Astrocyte (in vitro differentiated cells and primary cell): ENCODE measurements at regions not wholly inside any gene's neighbourhood (a gene's known extent, or its start where the extent isn't known, plus 50 kb on each side); places are given as distances from the start of the nearest gene placed in this dataset.

Source experiments
- DNase-seq: peaks from one replicate; pipeline ENCODE4 v3.0.0-alpha.2; 2010; ENCODE audit warnings: low read depth
- FAIRE-seq: peaks from 2 replicates; lab custom pipeline; 2011; peaks lifted over from hg19 to GRCh38; lab: Jason Lieb, UNC
- H2AFZ ChIP-seq: 2 replicates; pipeline ENCODE4 v1.6.0; 2012; ENCODE audit warnings: low read depth, low read length, inconsistent platforms
- H3K27ac ChIP-seq: 2 replicates; pipeline ENCODE4 v1.5.1; 2011; ENCODE audit warnings: low read depth, low read length, inconsistent platforms
- H3K27me3 ChIP-seq: 2 replicates; pipeline ENCODE4 v1.6.0; 2011; ENCODE audit warnings: low read length, inconsistent platforms; ENCODE audit not compliant: insufficient read depth
- H3K36me3 ChIP-seq: 2 replicates; pipeline ENCODE4 v1.5.1; 2011; ENCODE audit warnings: low read length, inconsistent platforms; ENCODE audit not compliant: insufficient read depth
- H3K4me1 ChIP-seq: 2 replicates; pipeline ENCODE4 v1.5.1; 2011; ENCODE audit warnings: low read length, inconsistent platforms; ENCODE audit not compliant: insufficient read depth
- H3K4me2 ChIP-seq: 2 replicates; pipeline ENCODE4 v1.6.0; 2012; ENCODE audit warnings: low read length, inconsistent platforms
- H3K4me3 ChIP-seq: 2 replicates; pipeline ENCODE4 v1.5.1; 2011; ENCODE audit warnings: low read depth, mild to moderate bottlenecking, low read length, inconsistent platforms; ENCODE audit not compliant: insufficient read depth
- H3K79me2 ChIP-seq: 2 replicates; pipeline ENCODE4 v1.6.0; 2012; ENCODE audit warnings: mild to moderate bottlenecking, low read length, inconsistent platforms; ENCODE audit not compliant: insufficient read depth
- H3K9ac ChIP-seq: 2 replicates; pipeline ENCODE4 v1.6.0; 2012; ENCODE audit warnings: mild to moderate bottlenecking, low read length, inconsistent platforms
- H3K9me3 ChIP-seq: 2 replicates; pipeline ENCODE4 v1.5.1; 2012; ENCODE audit warnings: low read depth, mild to moderate bottlenecking, low read length, inconsistent platforms; ENCODE audit not compliant: insufficient read depth
- H4K20me1 ChIP-seq: 2 replicates; pipeline ENCODE4 v1.6.0; 2012; ENCODE audit warnings: low read length, inconsistent platforms; ENCODE audit not compliant: insufficient read depth
- H3K27ac Mint-ChIP-seq: one replicate; pipeline ENCODE4 v1.8.0; 2021; ENCODE audit warnings: mild to moderate bottlenecking, mixed read lengths; ENCODE audit not compliant: unreplicated experiment
- H3K27me3 Mint-ChIP-seq: one replicate; pipeline ENCODE4 v1.8.0; 2021; ENCODE audit warnings: low read depth, mixed read lengths; ENCODE audit not compliant: unreplicated experiment
- H3K36me3 Mint-ChIP-seq: one replicate; pipeline ENCODE4 v1.8.0; 2021; ENCODE audit warnings: low read depth, mixed read lengths; ENCODE audit not compliant: unreplicated experiment
- H3K4me1 Mint-ChIP-seq: one replicate; pipeline ENCODE4 v1.8.0; 2021; ENCODE audit warnings: low read depth, mixed read lengths; ENCODE audit not compliant: unreplicated experiment
- H3K4me3 Mint-ChIP-seq: one replicate; pipeline ENCODE4 v1.8.0; 2021; ENCODE audit warnings: mild to moderate bottlenecking, moderate library complexity, mixed read lengths; ENCODE audit not compliant: unreplicated experiment
- H3K9me3 Mint-ChIP-seq: one replicate; pipeline ENCODE4 v1.8.0; 2021; ENCODE audit warnings: mild to moderate bottlenecking, mixed read lengths; ENCODE audit not compliant: unreplicated experiment
- CTCF ChIP-seq: IDR thresholded peaks from 2 replicates; pipeline ENCODE4 v1.5.1; 2011; ENCODE audit warnings: low read depth, mild to moderate bottlenecking, inconsistent platforms, low read length, moderate library complexity; ENCODE audit not compliant: insufficient read depth
- EZH2 ChIP-seq: IDR thresholded peaks from 2 replicates; pipeline ENCODE4 v1.6.1; 2012; ENCODE audit warnings: mild to moderate bottlenecking, low read length, inconsistent platforms; ENCODE audit not compliant: insufficient read depth

DNA sequence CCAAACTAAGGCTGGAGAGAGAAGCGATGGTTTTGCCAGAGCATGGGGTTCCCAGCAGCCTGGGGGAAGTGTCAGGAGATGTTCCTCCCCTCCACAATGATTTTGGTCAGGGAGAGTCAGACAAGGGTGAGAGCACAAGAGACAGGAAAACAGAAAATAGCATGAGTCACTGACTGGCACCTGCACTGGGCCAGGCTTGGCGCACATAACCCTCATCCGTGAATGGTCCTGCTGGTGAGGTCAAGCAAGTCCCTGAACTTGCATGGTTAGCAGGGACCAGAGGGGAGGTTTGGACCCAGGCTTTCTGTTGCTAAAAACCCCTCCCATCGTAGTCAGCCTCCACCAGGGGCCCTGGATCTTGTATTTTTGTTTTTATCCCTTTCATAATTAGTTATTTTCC, 174.5 kb upstream of the MYT1L start:
- FAIRE-seq (no peak), DNase-seq (no peak)
- Histone ChIP-seq H3K4me2 (no peak overlapping the region), H2AFZ (no peak overlapping the region), H3K79me2 (no peaks in the 10 kb centered on the region), H3K36me3 (no peaks in the 10 kb centered on the region), H3K4me3 (no peak overlapping the region), H3K27me3 (no peaks in the 10 kb centered on the region), H3K4me1 (no peaks in the 10 kb centered on the region), H4K20me1 (no peaks in the 10 kb centered on the region), H3K9me3 (no peaks in the 10 kb centered on the region), H3K9ac (no peak overlapping the region), H3K27ac (no peak overlapping the region)
- TF ChIP-seq CTCF (no peak), EZH2 (no peak)
- H3K27me3 Mint-ChIP-seq = peaks cover 2% of the 10 kb centered on the region
- peaks cover 8% of the 10 kb centered on the region for H3K9me3 Mint-ChIP-seq
- H3K4me1 Mint-ChIP-seq = peaks cover 11% of the 10 kb centered on the region
- no peak overlapping the region for H3K27ac Mint-ChIP-seq
- H3K4me3 Mint-ChIP-seq = no peak overlapping the region
- H3K36me3 Mint-ChIP-seq = no peaks in the 10 kb centered on the region

DNA sequence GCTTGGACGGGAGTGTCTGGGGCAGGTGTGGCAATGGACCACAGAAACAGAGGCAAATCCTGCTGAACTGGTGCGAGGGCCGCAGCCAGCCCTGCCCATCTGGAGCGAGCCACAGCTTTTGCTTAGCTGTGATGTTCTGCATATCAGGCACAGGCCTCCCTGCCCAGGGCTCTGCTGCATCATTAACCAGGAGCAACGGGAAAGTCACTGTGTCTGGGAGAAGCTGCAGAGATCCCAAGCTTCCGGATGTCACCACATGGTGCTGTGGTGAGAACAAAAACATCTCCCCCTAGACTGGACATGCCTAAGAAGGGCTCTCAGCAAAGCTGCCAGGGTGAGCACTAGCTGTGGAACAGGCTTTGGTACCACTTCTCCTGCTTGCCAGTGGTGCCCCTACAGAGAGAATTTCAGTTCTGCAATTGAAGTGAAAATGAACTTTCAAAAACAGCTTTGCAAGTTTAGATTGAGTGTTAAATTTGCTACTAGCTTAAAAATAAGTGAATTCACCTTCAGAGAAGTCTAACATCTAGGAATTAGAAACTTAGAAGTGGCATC, 172.9 kb upstream of the MYT1L start:
- Mint-ChIP-seq H3K4me1 (peaks cover 11% of the 10 kb centered on the region), H3K36me3 (no peaks in the 10 kb centered on the region), H3K9me3 (peaks cover 3% of the 10 kb centered on the region), H3K27ac (no peak overlapping the region), H3K27me3 (peaks cover 5% of the 10 kb centered on the region), H3K4me3 (no peak overlapping the region)
- Histone ChIP-seq H3K27ac (no peak overlapping the region), H3K4me3 (no peak overlapping the region), H3K4me1 (no peaks in the 10 kb centered on the region), H3K27me3 (no peaks in the 10 kb centered on the region), H2AFZ (no peak overlapping the region), H3K9me3 (no peaks in the 10 kb centered on the region), H3K36me3 (no peaks in the 10 kb centered on the region), H4K20me1 (no peaks in the 10 kb centered on the region), H3K4me2 (no peak overlapping the region), H3K79me2 (no peaks in the 10 kb centered on the region), H3K9ac (no peak overlapping the region)
- no peak for DNase-seq
- no peak for FAIRE-seq
- no peak for TF ChIP-seq CTCF
- TF ChIP-seq EZH2 = no peak

DNA sequence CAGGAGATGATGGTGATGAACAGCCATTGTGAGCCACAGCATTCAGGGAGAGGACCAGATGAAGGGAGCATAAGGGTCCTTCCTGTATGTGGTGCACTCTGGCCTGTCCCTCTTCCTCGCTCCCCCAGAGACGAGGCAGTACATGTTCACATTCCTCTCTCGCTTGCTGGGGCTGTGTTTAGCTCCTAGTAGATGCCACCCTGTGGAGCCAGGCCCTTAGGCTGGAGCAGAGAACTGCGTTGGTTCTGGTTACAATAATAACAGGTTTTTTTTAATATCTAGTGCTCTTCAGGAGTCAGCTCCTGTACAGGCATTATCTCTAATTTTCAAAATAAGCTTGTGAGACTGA, 171.1 kb upstream of the MYT1L start:
- FAIRE-seq = no peak
- H3K4me1 ChIP-seq = no peaks in the 10 kb centered on the region
- Mint-ChIP-seq H3K4me3 (no peak overlapping the region), H3K27ac (no peak overlapping the region), H3K9me3 (peaks cover 3% of the 10 kb centered on the region), H3K27me3 (peaks cover 8% of the 10 kb centered on the region), H3K36me3 (no peaks in the 10 kb centered on the region), H3K4me1 (peaks cover 11% of the 10 kb centered on the region)
- no peak overlapping the region for H3K4me2 ChIP-seq
- no peak for TF ChIP-seq EZH2
- no peak for TF ChIP-seq CTCF
- no peak overlapping the region for H3K4me3 ChIP-seq
- no peak overlapping the region for H3K9ac ChIP-seq
- DNase-seq = no peak
- no peak overlapping the region for H3K27ac ChIP-seq
- H3K27me3 ChIP-seq = no peaks in the 10 kb centered on the region
- no peaks in the 10 kb centered on the region for H3K79me2 ChIP-seq
- no peak overlapping the region for H2AFZ ChIP-seq
- no peaks in the 10 kb centered on the region for H3K9me3 ChIP-seq
- H4K20me1 ChIP-seq = no peaks in the 10 kb centered on the region
- no peaks in the 10 kb centered on the region for H3K36me3 ChIP-seq
